Liver (tissue), 7 donors: ENCODE measurements at regions not wholly inside any gene's neighbourhood (a gene's known extent, or its start where the extent isn't known, plus 50 kb on each side); places are given as distances from the start of the nearest gene placed in this dataset.

ENCODE experiments used
- DNase-seq: peaks from one replicate; pipeline ENCODE4 v3.0.0-alpha.2; 2017; ENCODE audit warnings: low spot score
- H3K27ac ChIP-seq, 2 donors: one replicate each; pipeline ENCODE4 v1.7.0; 2013; ENCODE audit warnings: inconsistent platforms in 2 of 2, low read length in 2 of 2, control low read depth in 1 of 2, low read depth in 1 of 2, mild to moderate bottlenecking in 1 of 2
- H3K27me3 ChIP-seq, 4 donors: one replicate each; pipeline versions ENCODE4 v1.6.1 to v1.7.0; 2013; ENCODE audit warnings: low read length in 3 of 4, inconsistent platforms in 1 of 4, mild to moderate bottlenecking in 1 of 4, moderate library complexity in 1 of 4; ENCODE audit not compliant: control insufficient read depth in 4 of 4, insufficient read depth in 4 of 4
- H3K36me3 ChIP-seq, 4 donors: one replicate each; pipeline versions ENCODE4 v1.6.1 to v1.7.0; 2013; ENCODE audit warnings: low read length in 3 of 4, mild to moderate bottlenecking in 3 of 4, low read depth in 1 of 4, moderate library complexity in 1 of 4; ENCODE audit not compliant: control insufficient read depth in 4 of 4, insufficient read depth in 3 of 4
- H3K4me1 ChIP-seq, 4 donors: one replicate each; pipeline versions ENCODE4 v1.6.1 to v1.7.0; 2013; ENCODE audit warnings: low read length in 3 of 4, mild to moderate bottlenecking in 3 of 4, moderate library complexity in 1 of 4; ENCODE audit not compliant: control insufficient read depth in 4 of 4, insufficient read depth in 4 of 4
- H3K4me3 ChIP-seq, 3 donors: one replicate each; pipeline versions ENCODE4 v1.6.1 to v1.7.0; 2013; ENCODE audit warnings: low read length in 3 of 3, control low read depth in 1 of 3, low read depth in 1 of 3, mild to moderate bottlenecking in 1 of 3
- H3K9ac ChIP-seq, 2 donors: one replicate each; pipeline ENCODE4 v1.7.0; 2013; ENCODE audit warnings: low read length in 2 of 2, mild to moderate bottlenecking in 2 of 2, moderate library complexity in 2 of 2, control low read depth in 1 of 2, low read depth in 1 of 2
- H3K9me3 ChIP-seq, 4 donors: one replicate each; pipeline versions ENCODE4 v1.6.1 to v1.7.0; 2013; ENCODE audit warnings: low read length in 3 of 4; ENCODE audit not compliant: control insufficient read depth in 4 of 4
- ATF3 ChIP-seq: IDR thresholded peaks from 2 replicates; pipeline ENCODE4 v1.6.1; 2016; ENCODE audit warnings: antibody characterized with exemption
- EGR1 ChIP-seq, 2 donors: IDR thresholded peaks; 2 replicates each; pipeline ENCODE4 v1.6.1; 2016 to 2018; ENCODE audit warnings: antibody characterized with exemption in 2 of 2, low read depth in 2 of 2
- FOXA1 ChIP-seq: IDR thresholded peaks from 2 replicates; pipeline ENCODE4 v1.6.1; 2016; ENCODE audit warnings: antibody characterized with exemption
- FOXA2 ChIP-seq: IDR thresholded peaks from 2 replicates; pipeline ENCODE4 v1.6.1; 2016; ENCODE audit warnings: antibody characterized with exemption
- GABPA ChIP-seq, 2 donors: IDR thresholded peaks in 1 of 2; conservative IDR thresholded peaks in 1 of 2; 2 replicates each; pipeline ENCODE4 v1.6.1; 2016; ENCODE audit warnings: antibody characterized with exemption in 2 of 2, mild to moderate bottlenecking in 1 of 2, moderate library complexity in 1 of 2
- JUND ChIP-seq, 2 donors: IDR thresholded peaks; 2 replicates each; pipeline ENCODE4 v1.6.1; 2016; ENCODE audit warnings: antibody characterized with exemption in 2 of 2
- MAX ChIP-seq: IDR thresholded peaks from 2 replicates; pipeline ENCODE4 v1.6.1; 2016; ENCODE audit warnings: antibody characterized with exemption
- NR2F2 ChIP-seq: IDR thresholded peaks from 2 replicates; pipeline ENCODE4 v1.6.1; 2016; ENCODE audit warnings: antibody characterized with exemption
- RAD21 ChIP-seq, 2 donors: IDR thresholded peaks; 2 replicates each; pipeline ENCODE4 v1.6.1; 2016; ENCODE audit warnings: antibody characterized with exemption in 2 of 2, mild to moderate bottlenecking in 2 of 2
- REST ChIP-seq: IDR thresholded peaks from 2 replicates; pipeline ENCODE4 v1.6.1; 2016; ENCODE audit warnings: antibody characterized with exemption, mild to moderate bottlenecking
- RXRA ChIP-seq, 2 donors: IDR thresholded peaks; 2 replicates each; pipeline ENCODE4 v1.6.1; 2017 to 2018; ENCODE audit warnings: antibody characterized with exemption in 2 of 2, mild to moderate bottlenecking in 1 of 2
- SP1 ChIP-seq: IDR thresholded peaks from 2 replicates; pipeline ENCODE4 v1.6.1; 2018; ENCODE audit warnings: antibody characterized with exemption, mild to moderate bottlenecking
- TAF1 ChIP-seq: conservative IDR thresholded peaks from 2 replicates; pipeline ENCODE4 v1.6.1; 2016; ENCODE audit warnings: antibody characterized with exemption, mild to moderate bottlenecking
- YY1 ChIP-seq: IDR thresholded peaks from 2 replicates; pipeline ENCODE4 v1.6.1; 2016; ENCODE audit warnings: antibody characterized with exemption, mild to moderate bottlenecking
- ZBTB33 ChIP-seq: IDR thresholded peaks from 2 replicates; pipeline ENCODE4 v1.6.1; 2016; ENCODE audit warnings: antibody characterized with exemption
- WGBS: extraction: QIAGEN DNeasy Blood & Tissue Kit; methylation state at CpG from one replicate; pipeline ENCODE4 v1.1.7; 2013; 5-methylcytosine and 5-hydroxymethylcytosine counted together
- donor health status: healthy.
- donor health status: healthy.
- donor health status: healthy.
- donor health status: healthy.

- no peak overlapping the region for H3K27ac ChIP-seq
- DNase-seq = no peak
- no peak overlapping the region for H3K9ac ChIP-seq
- no peaks in the 10 kb centered on the region for H3K4me1 ChIP-seq
- no peak overlapping the region for H3K4me3 ChIP-seq
- WGBS = 98% methylated on average over 2 of the region's 2 CpGs
- H3K27me3 ChIP-seq = no peaks in the 10 kb centered on the region
- no peaks in the 10 kb centered on the region for H3K36me3 ChIP-seq
- no peaks in the 10 kb centered on the region for H3K9me3 ChIP-seq
- no peak for TF ChIP-seq YY1
- no peak for TF ChIP-seq REST
Observed at GRCh38 chr1:199696225-199696624, 331.3 kb upstream of the NR5A2 start.

- no peak for TF ChIP-seq RAD21 (IDR thresholded peaks at IDR 0.05)
- TF ChIP-seq TAF1 = no peak
- no peak for TF ChIP-seq EGR1 (IDR thresholded peaks at IDR 0.05; ENCODE audit: low read depth in 2 of 2)
- no peak for TF ChIP-seq ZBTB33
- no peak for TF ChIP-seq REST
- no peak for TF ChIP-seq MAX
- TF ChIP-seq NR2F2 = no peak
- TF ChIP-seq SP1 = no peak
- no peak for TF ChIP-seq JUND (IDR thresholded peaks at IDR 0.05)
- TF ChIP-seq RXRA (IDR thresholded peaks at IDR 0.05) = no peak
- TF ChIP-seq FOXA1 = no peak
- TF ChIP-seq GABPA (IDR thresholded peaks at IDR 0.05 in 1 of 2, conservative IDR thresholded peaks at IDR 0.05 in 1 of 2) = no peak
- no peak for TF ChIP-seq FOXA2
- TF ChIP-seq ATF3 = no peak
- no peak overlapping the region for H3K27ac ChIP-seq
- H3K9me3 ChIP-seq = no peaks in the 10 kb centered on the region
- no peaks in the 10 kb centered on the region for H3K4me1 ChIP-seq
- no peaks in the 10 kb centered on the region for H3K36me3 ChIP-seq
- H3K9ac ChIP-seq = no peak overlapping the region
- H3K27me3 ChIP-seq = no peaks in the 10 kb centered on the region
- no peak overlapping the region for H3K4me3 ChIP-seq
- DNase-seq = no peak
Observed at GRCh38 chr1:199698222-199698621, 329.3 kb upstream of the NR5A2 start.
